Endodermal cell (in vitro differentiated cells): ENCODE measurements at regions not wholly inside any gene's neighbourhood (a gene's known extent, or its start where the extent isn't known, plus 50 kb on each side); places are given as distances from the start of the nearest gene placed in this dataset.

ENCODE experiments used
- DNase-seq: peaks from one replicate; pipeline ENCODE4 v3.0.0-alpha.2; 2017
- H3K27ac ChIP-seq: 2 replicates; pipeline ENCODE4 v1.5.1; 2013; ENCODE audit warnings: mild to moderate bottlenecking, low read depth, low read length, moderate library complexity
- H3K27me3 ChIP-seq: 2 replicates; pipeline ENCODE4 v1.6.1; 2013; ENCODE audit warnings: mild to moderate bottlenecking, low read length, moderate library complexity; ENCODE audit not compliant: insufficient read depth, control insufficient read depth, poor library complexity, severe bottlenecking
- H3K36me3 ChIP-seq: 2 replicates; pipeline ENCODE4 v1.7.0; 2013; ENCODE audit warnings: mild to moderate bottlenecking, low read length, moderate library complexity; ENCODE audit not compliant: control insufficient read depth, insufficient read depth
- H3K4me1 ChIP-seq: one replicate; pipeline ENCODE4 v1.7.0; 2013; ENCODE audit warnings: low read length; ENCODE audit not compliant: control insufficient read depth, insufficient read depth
- H3K4me3 ChIP-seq: 2 replicates; pipeline ENCODE4 v1.5.1; 2013; ENCODE audit warnings: mild to moderate bottlenecking, low read length, moderate library complexity
- H3K9ac ChIP-seq: 2 replicates; pipeline ENCODE4 v1.6.1; 2013; ENCODE audit warnings: mild to moderate bottlenecking, low read length, moderate library complexity; ENCODE audit not compliant: poor library complexity, severe bottlenecking; ENCODE audit errors: extremely low read depth
- H3K9me3 ChIP-seq: 2 replicates; pipeline ENCODE4 v1.6.1; 2013; ENCODE audit warnings: mild to moderate bottlenecking, low read length, moderate library complexity; ENCODE audit not compliant: control insufficient read depth
- H3K27ac Mint-ChIP-seq: 2 replicates; pipeline ENCODE4 v1.8.0; 2020; ENCODE audit warnings: mixed read lengths
- H3K27me3 Mint-ChIP-seq: 2 replicates; pipeline ENCODE4 v1.8.0; 2021; ENCODE audit warnings: mild to moderate bottlenecking, mixed read lengths; ENCODE audit not compliant: insufficient read depth
- H3K36me3 Mint-ChIP-seq: 2 replicates; pipeline ENCODE4 v1.8.0; 2020; ENCODE audit warnings: low read depth, mixed read lengths
- H3K4me1 Mint-ChIP-seq: 2 replicates; pipeline ENCODE4 v1.8.0; 2020; ENCODE audit warnings: mixed read lengths
- H3K4me3 Mint-ChIP-seq: 2 replicates; pipeline ENCODE4 v1.8.0; 2020; ENCODE audit warnings: mild to moderate bottlenecking, moderate library complexity, mixed read lengths
- H3K9me3 Mint-ChIP-seq: 2 replicates; pipeline ENCODE4 v1.8.0; 2020; ENCODE audit warnings: mild to moderate bottlenecking, mixed read lengths
- CTCF ChIP-seq: fragments of 200-600 bp; sonication (generic); conservative IDR thresholded peaks from 2 replicates; pipeline ENCODE4 v1.5.0; 2021; ENCODE audit warnings: antibody characterized with exemption, mild to moderate bottlenecking
- WGBS, 2 experiments: methylation state at CpG; one replicate each; pipeline versions ENCODE4 v1.1.5 to v1.1.7; 2013; ENCODE audit warnings: missing lambda C conversion rate in 2 of 2, mixed read lengths in 1 of 2; ENCODE audit not compliant: insufficient coverage in 1 of 2, insufficient read length in 1 of 2; 5-methylcytosine and 5-hydroxymethylcytosine counted together

- H3K4me1 Mint-ChIP-seq, result peaks cover 11% of the 10 kb centered on the region
- H3K27ac Mint-ChIP-seq, result no peak overlapping the region
- no peak for TF ChIP-seq CTCF
- no peak overlapping the region for H3K4me3 ChIP-seq
- DNase-seq, result no peak
- H3K9ac ChIP-seq, result no peak overlapping the region
- no peaks in the 10 kb centered on the region for H3K36me3 Mint-ChIP-seq
- WGBS, 2 experiments, result 53 to 72% methylated on average over 2 to 4 of the region's 4 CpGs
- peaks cover 14% of the 10 kb centered on the region for H3K9me3 Mint-ChIP-seq
- no peaks in the 10 kb centered on the region for H3K36me3 ChIP-seq
- H3K4me3 Mint-ChIP-seq, result no peak overlapping the region
- no peak overlapping the region for H3K27ac ChIP-seq
- H3K9me3 ChIP-seq, result peaks cover 14% of the 10 kb centered on the region
- H3K4me1 ChIP-seq, result peaks cover 6% of the 10 kb centered on the region
- H3K27me3 Mint-ChIP-seq, result no peaks in the 10 kb centered on the region
- no peaks in the 10 kb centered on the region for H3K27me3 ChIP-seq
Observed at GRCh38 chr20:16953858-16954257, 205.7 kb downstream of the OTOR start.

GRCh38 chr20:16955462-16955861 lies 207.3 kb downstream of the OTOR start:
- H3K4me3 ChIP-seq, result no peak overlapping the region
- TF ChIP-seq CTCF, result no peak
- no peak overlapping the region for H3K9ac ChIP-seq
- no peaks in the 10 kb centered on the region for H3K36me3 Mint-ChIP-seq
- 90 to 94% methylated on average over 3 of the region's 3 CpGs for WGBS, 2 experiments
- H3K27ac ChIP-seq, result no peak overlapping the region
- no peak overlapping the region for H3K27ac Mint-ChIP-seq
- peaks cover 6% of the 10 kb centered on the region for H3K4me1 ChIP-seq
- no peaks in the 10 kb centered on the region for H3K27me3 ChIP-seq
- no peaks in the 10 kb centered on the region for H3K27me3 Mint-ChIP-seq
- H3K36me3 ChIP-seq, result no peaks in the 10 kb centered on the region
- DNase-seq, result no peak
- H3K9me3 Mint-ChIP-seq, result peaks cover 14% of the 10 kb centered on the region
- no peaks in the 10 kb centered on the region for H3K9me3 ChIP-seq
- no peak overlapping the region for H3K4me3 Mint-ChIP-seq
- peaks cover 11% of the 10 kb centered on the region for H3K4me1 Mint-ChIP-seq

- no peak overlapping the region for H3K27ac ChIP-seq
- Mint-ChIP-seq H3K9me3 (peaks cover 16% of the 10 kb centered on the region), H3K36me3 (no peaks in the 10 kb centered on the region), H3K27ac (no peak overlapping the region), H3K4me3 (no peak overlapping the region), H3K4me1 (peaks cover 11% of the 10 kb centered on the region), H3K27me3 (no peaks in the 10 kb centered on the region)
- 66% methylated on average over 3 of the region's 3 CpGs; no CpG with 5 or more reads in 1 of the 2 experiments for WGBS, 2 experiments
- TF ChIP-seq CTCF, result no peak
- H3K9ac ChIP-seq, result no peak overlapping the region
- no peaks in the 10 kb centered on the region for H3K36me3 ChIP-seq
- peaks cover 4% of the 10 kb centered on the region for H3K9me3 ChIP-seq
- no peaks in the 10 kb centered on the region for H3K27me3 ChIP-seq
- H3K4me3 ChIP-seq, result no peak overlapping the region
- no peak for DNase-seq
- H3K4me1 ChIP-seq, result peaks cover 6% of the 10 kb centered on the region
Observed at GRCh38 chr20:16955971-16956370, 207.8 kb downstream of the OTOR start.
